ENCODE measurements at regions not wholly inside any gene's neighbourhood (a gene's known extent, or its start where the extent isn't known, plus 50 kb on each side); places are given as distances from the start of the nearest gene placed in this dataset.

- DNase-seq (ENCODE audit: low spot score in 2 of 2): no peak
Measured at GRCh38 chr6:147802459-147802858, 294.0 kb downstream of the SAMD5 start.

GRCh38 chr6:147805155-147805554 lies 296.7 kb downstream of the SAMD5 start:
- no peak for DNase-seq (ENCODE audit: low spot score in 2 of 2)
- peaks cover 3% of the 10 kb centered on the region; the same call in 1 of the 2 replicates for H3K4me1 ChIP-seq
- in situ Hi-C loops (cut with MboI; ENCODE audit: low sequenced_read_pairs): loop anchor here (25.0 kb wide), 1 partner anchor 293 kb away; the partner anchor contains the start of gene SAMD5
- H3K9me3 ChIP-seq: no peaks in the 10 kb centered on the region
- peaks cover 9% of the 10 kb centered on the region; the same call in 1 of the 2 replicates for H3K27me3 ChIP-seq (ENCODE audit: low read depth)
- H3K36me3 ChIP-seq (replicated peaks): no peaks in the 10 kb centered on the region
- no peak overlapping the region for H3K4me3 ChIP-seq

More at GRCh38 chr6:147802459-147802858, 294.0 kb downstream of the SAMD5 start:
- no peak overlapping the region for H3K4me3 ChIP-seq
- no peaks in the 10 kb centered on the region for H3K9me3 ChIP-seq
- in situ Hi-C loops (cut with MboI; ENCODE audit: low sequenced_read_pairs): loop anchor here (25.0 kb wide), 1 partner anchor 290 kb away; the partner anchor contains the start of gene SAMD5
- H3K36me3 ChIP-seq (replicated peaks): no peaks in the 10 kb centered on the region
- H3K4me1 ChIP-seq: peaks cover 3% of the 10 kb centered on the region; the same call in 1 of the 2 replicates
- no peaks in the 10 kb centered on the region for H3K27me3 ChIP-seq (ENCODE audit: low read depth)

- peaks cover 3% of the 10 kb centered on the region; the same call in 1 of the 2 replicates for H3K4me1 ChIP-seq
- no peaks in the 10 kb centered on the region for H3K9me3 ChIP-seq
- peak; percentile 48 to 62 for DNase-seq (ENCODE audit: low spot score in 2 of 2)
- peaks cover 9% of the 10 kb centered on the region; the same call in 1 of the 2 replicates for H3K27me3 ChIP-seq (ENCODE audit: low read depth)
- in situ Hi-C loops (cut with MboI; ENCODE audit: low sequenced_read_pairs): loop anchor here (25.0 kb wide), 1 partner anchor 294 kb away; the partner anchor contains the start of gene SAMD5
- no peak overlapping the region for H3K4me3 ChIP-seq
- no peaks in the 10 kb centered on the region for H3K36me3 ChIP-seq (replicated peaks)
Measured at GRCh38 chr6:147806697-147807096, 298.2 kb downstream of the SAMD5 start.

- in situ Hi-C loops (cut with MboI; ENCODE audit: low sequenced_read_pairs): loop anchor here (25.0 kb wide), 1 partner anchor 296 kb away; the partner anchor contains the start of gene SAMD5
Measured at GRCh38 chr6:147808640-147809039, 300.1 kb downstream of the SAMD5 start.

GRCh38 chr6:147811913-147812629 lies 303.6 kb downstream of the SAMD5 start:
- Histone ChIP-seq H3K4me3 (no peak overlapping the region), H3K27me3 (ENCODE audit: low read depth) (peaks cover 9% of the 10 kb centered on the region; the same call in 1 of the 2 replicates), H3K36me3 (replicated peaks) (no peaks in the 10 kb centered on the region), H3K4me1 (no peaks in the 10 kb centered on the region), H3K9me3 (no peaks in the 10 kb centered on the region)
- DNase-seq (ENCODE audit: low spot score in 2 of 2): no peak
- in situ Hi-C loops (cut with MboI; ENCODE audit: low sequenced_read_pairs): loop anchor here (25.0 kb wide), 1 partner anchor 300 kb away; the partner anchor contains the start of gene SAMD5

More at GRCh38 chr6:147808640-147809039, 300.1 kb downstream of the SAMD5 start:
- H3K27me3 ChIP-seq (ENCODE audit: low read depth): peaks cover 9% of the 10 kb centered on the region; the same call in 1 of the 2 replicates
- no peaks in the 10 kb centered on the region for H3K36me3 ChIP-seq (replicated peaks)
- H3K9me3 ChIP-seq: no peaks in the 10 kb centered on the region
- DNase-seq (ENCODE audit: low spot score in 2 of 2): no peak
- H3K4me1 ChIP-seq: peaks cover 3% of the 10 kb centered on the region; the same call in 1 of the 2 replicates
- H3K4me3 ChIP-seq: no peak overlapping the region

GRCh38 chr6:147817042-147817689 lies 308.7 kb downstream of the SAMD5 start:
- H3K4me1 ChIP-seq: no peaks in the 10 kb centered on the region
- no peaks in the 10 kb centered on the region for H3K9me3 ChIP-seq
- in situ Hi-C loops (cut with MboI; ENCODE audit: low sequenced_read_pairs): loop anchor here (25.0 kb wide), 1 partner anchor 305 kb away; the partner anchor contains the start of gene SAMD5
- H3K36me3 ChIP-seq (replicated peaks): no peaks in the 10 kb centered on the region
- H3K4me3 ChIP-seq: no peak overlapping the region
- no peak for DNase-seq (ENCODE audit: low spot score in 2 of 2)
- 0 out of 2 replicates have a peak, but pooled peaks cover under 1% of the 10 kb centered on the region for H3K27me3 ChIP-seq (ENCODE audit: low read depth)

GRCh38 chr6:147820520-147820919 lies 312.0 kb downstream of the SAMD5 start:
- peak in 1 of 2 experiments; percentile 30 for DNase-seq (ENCODE audit: low spot score in 2 of 2)
- no peaks in the 10 kb centered on the region for H3K36me3 ChIP-seq (replicated peaks)
- in situ Hi-C loops (cut with MboI; ENCODE audit: low sequenced_read_pairs): loop anchor here (25.0 kb wide), 1 partner anchor 308 kb away; the partner anchor contains the start of gene SAMD5
- H3K9me3 ChIP-seq: no peaks in the 10 kb centered on the region
- H3K4me3 ChIP-seq: no peak overlapping the region
- H3K4me1 ChIP-seq: no peaks in the 10 kb centered on the region
- H3K27me3 ChIP-seq (ENCODE audit: low read depth): peaks cover 7% of the 10 kb centered on the region; the same call in 1 of the 2 replicates

GRCh38 chr6:147821295-147821897 lies 312.9 kb downstream of the SAMD5 start:
- no peak overlapping the region for H3K4me3 ChIP-seq
- H3K36me3 ChIP-seq (replicated peaks): no peaks in the 10 kb centered on the region
- in situ Hi-C loops (cut with MboI; ENCODE audit: low sequenced_read_pairs): loop anchor here (25.0 kb wide), 1 partner anchor 309 kb away; the partner anchor contains the start of gene SAMD5
- H3K27me3 ChIP-seq (ENCODE audit: low read depth): peaks cover 7% of the 10 kb centered on the region; the same call in 1 of the 2 replicates
- H3K4me1 ChIP-seq: no peaks in the 10 kb centered on the region
- no peak for DNase-seq (ENCODE audit: low spot score in 2 of 2)
- H3K9me3 ChIP-seq: no peaks in the 10 kb centered on the region

- no peak overlapping the region for H3K4me3 ChIP-seq
- no peaks in the 10 kb centered on the region for H3K4me1 ChIP-seq
- H3K36me3 ChIP-seq (replicated peaks): no peaks in the 10 kb centered on the region
- peaks cover 7% of the 10 kb centered on the region; the same call in 1 of the 2 replicates for H3K27me3 ChIP-seq (ENCODE audit: low read depth)
- H3K9me3 ChIP-seq: no peaks in the 10 kb centered on the region
- in situ Hi-C loops (cut with MboI; ENCODE audit: low sequenced_read_pairs): loop anchor here (25.0 kb wide), 1 partner anchor 312 kb away; the partner anchor contains the start of gene SAMD5
- no peak for DNase-seq (ENCODE audit: low spot score in 2 of 2)
Measured at GRCh38 chr6:147823936-147824335, 315.4 kb downstream of the SAMD5 start.

- H3K36me3 ChIP-seq (replicated peaks): no peaks in the 10 kb centered on the region
- H3K4me1 ChIP-seq: no peaks in the 10 kb centered on the region
- peaks cover 7% of the 10 kb centered on the region; the same call in 1 of the 2 replicates for H3K27me3 ChIP-seq (ENCODE audit: low read depth)
- no peak overlapping the region for H3K4me3 ChIP-seq
- in situ Hi-C loops (cut with MboI; ENCODE audit: low sequenced_read_pairs): no loop called here
- DNase-seq (ENCODE audit: low spot score in 2 of 2): no peak
- H3K9me3 ChIP-seq: no peaks in the 10 kb centered on the region
Measured at GRCh38 chr6:147825848-147826247, 317.4 kb downstream of the SAMD5 start.

- Histone ChIP-seq H3K4me1 (no peaks in the 10 kb centered on the region), H3K36me3 (replicated peaks) (no peaks in the 10 kb centered on the region), H3K9me3 (no peaks in the 10 kb centered on the region), H3K27me3 (ENCODE audit: low read depth) (peaks cover 10% of the 10 kb centered on the region; the same call in 1 of the 2 replicates), H3K4me3 (no peak overlapping the region)
- in situ Hi-C loops (cut with MboI; ENCODE audit: low sequenced_read_pairs): no loop called here
- DNase-seq (ENCODE audit: low spot score in 2 of 2): no peak
Measured at GRCh38 chr6:147826698-147827097, 318.2 kb downstream of the SAMD5 start.

- DNase-seq (ENCODE audit: low spot score in 2 of 2): no peak
Measured at GRCh38 chr6:147829418-147829817, 320.9 kb downstream of the SAMD5 start.

GRCh38 chr6:147829835-147830234 lies 321.3 kb downstream of the SAMD5 start:
- in situ Hi-C loops (cut with MboI; ENCODE audit: low sequenced_read_pairs): no loop called here
- H3K4me1 ChIP-seq: no peaks in the 10 kb centered on the region
- no peaks in the 10 kb centered on the region for H3K9me3 ChIP-seq
- H3K27me3 ChIP-seq (ENCODE audit: low read depth): peaks cover 3% of the 10 kb centered on the region; the same call in 1 of the 2 replicates
- no peak for DNase-seq (ENCODE audit: low spot score in 2 of 2)
- no peak overlapping the region for H3K4me3 ChIP-seq
- H3K36me3 ChIP-seq (replicated peaks): no peaks in the 10 kb centered on the region

More at GRCh38 chr6:147829418-147829817, 320.9 kb downstream of the SAMD5 start:
- Histone ChIP-seq H3K4me3 (no peak overlapping the region), H3K27me3 (ENCODE audit: low read depth) (peaks cover 3% of the 10 kb centered on the region; the same call in 1 of the 2 replicates), H3K9me3 (no peaks in the 10 kb centered on the region), H3K4me1 (no peaks in the 10 kb centered on the region), H3K36me3 (replicated peaks) (no peaks in the 10 kb centered on the region)
- in situ Hi-C loops (cut with MboI; ENCODE audit: low sequenced_read_pairs): no loop called here
